IPS-NIHi7 (cell line): ENCODE measurements at regions not wholly inside any gene's neighbourhood (a gene's known extent, or its start where the extent isn't known, plus 50 kb on each side); places are given as distances from the start of the nearest gene placed in this dataset.

Experiments
- DNase-seq: peaks from one replicate; pipeline ENCODE4 v3.0.0; 2012; ENCODE audit warnings: mixed read lengths; ENCODE audit errors: extremely low spot score

DNA sequence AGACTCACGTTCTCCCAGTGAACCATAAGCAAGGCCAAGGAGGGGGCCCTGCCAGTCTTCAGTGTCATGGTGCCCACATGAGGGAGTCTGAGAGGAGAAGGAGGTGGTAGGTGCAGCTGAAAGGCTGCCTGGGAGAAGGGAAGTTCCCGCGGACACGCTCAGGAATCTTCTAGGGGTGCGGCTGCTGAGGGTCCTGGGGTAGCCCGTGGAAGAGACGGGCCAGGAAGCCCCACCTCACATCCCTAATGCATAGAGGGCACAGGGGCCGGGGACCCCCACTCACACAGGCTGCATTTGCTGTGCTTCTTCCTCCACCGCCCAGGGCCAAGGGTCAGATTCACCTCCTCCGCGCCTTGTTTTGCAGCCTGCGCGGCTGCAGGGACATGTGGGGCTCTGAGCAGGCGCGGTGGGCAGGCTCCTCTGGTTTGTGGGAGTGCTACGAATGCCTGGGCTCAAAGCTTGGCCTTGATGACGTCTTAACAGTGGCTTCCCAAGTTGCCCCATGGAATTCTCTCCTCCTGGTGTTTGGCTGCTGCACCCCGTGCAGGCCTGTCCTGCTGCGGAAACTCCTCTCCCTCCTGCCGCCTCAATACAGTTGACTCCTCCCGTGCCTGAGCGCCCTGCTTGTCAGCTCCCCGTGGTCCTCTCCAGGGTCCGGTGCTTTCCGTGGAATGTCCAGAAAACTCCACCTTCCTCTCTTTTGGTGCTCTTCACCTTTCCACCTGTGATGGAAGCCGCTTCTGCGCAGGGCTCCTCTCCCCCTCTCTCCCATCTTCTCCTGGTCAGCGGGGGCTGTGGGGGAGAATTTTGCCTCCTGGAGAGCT, 95.7 kb downstream of the VAPA start:
- no peak for DNase-seq

- DNase-seq: no peak
Observed at GRCh38 chr18:10010611-10011015, 96.8 kb downstream of the VAPA start.

DNA sequence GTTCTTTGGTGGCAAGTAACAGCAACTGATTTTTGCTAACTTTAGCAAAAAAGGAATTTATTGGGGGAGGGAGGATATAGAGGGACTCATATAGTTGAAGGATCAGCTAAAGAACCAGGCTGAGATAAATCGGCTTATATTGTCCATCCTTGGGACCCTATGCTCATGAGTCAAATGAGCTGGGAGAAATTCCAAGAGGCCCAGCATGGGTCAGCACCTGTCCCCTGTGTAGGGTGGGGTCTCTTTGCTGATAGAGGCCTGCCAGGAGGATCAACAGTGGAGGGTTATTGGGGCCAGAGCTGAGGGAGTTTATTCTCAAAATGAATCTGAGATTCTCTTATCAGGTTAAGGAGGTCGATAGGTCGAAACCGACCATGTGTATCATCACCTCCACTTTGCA, 97.2 kb downstream of the VAPA start:
- no peak for DNase-seq

- no peak for DNase-seq
Observed at GRCh38 chr18:10011751-10012150, 97.9 kb downstream of the VAPA start.

DNA sequence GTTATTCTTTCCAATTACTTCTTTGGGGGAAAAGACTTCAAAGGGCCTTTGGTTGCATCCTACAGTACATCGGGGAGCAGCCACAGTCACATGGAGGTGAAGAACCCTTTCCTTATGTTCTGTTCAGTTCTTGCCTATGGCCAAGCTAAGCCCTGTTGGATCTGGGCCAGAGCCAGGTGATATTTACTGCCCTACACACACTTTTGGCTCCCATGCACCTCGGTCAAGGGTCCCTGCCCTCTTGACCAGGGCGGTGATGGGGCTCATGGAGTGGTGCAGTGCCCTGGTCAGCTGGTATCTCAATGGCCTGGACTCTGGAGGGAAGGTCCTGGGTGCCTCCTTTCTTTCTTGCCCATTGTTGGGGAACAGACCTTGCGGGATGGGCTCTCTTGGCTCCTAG, 98.7 kb downstream of the VAPA start:
- no peak for DNase-seq

GRCh38 chr18:10013621-10014543, 100.1 kb downstream of the VAPA start:
- DNase-seq: no peak

DNA sequence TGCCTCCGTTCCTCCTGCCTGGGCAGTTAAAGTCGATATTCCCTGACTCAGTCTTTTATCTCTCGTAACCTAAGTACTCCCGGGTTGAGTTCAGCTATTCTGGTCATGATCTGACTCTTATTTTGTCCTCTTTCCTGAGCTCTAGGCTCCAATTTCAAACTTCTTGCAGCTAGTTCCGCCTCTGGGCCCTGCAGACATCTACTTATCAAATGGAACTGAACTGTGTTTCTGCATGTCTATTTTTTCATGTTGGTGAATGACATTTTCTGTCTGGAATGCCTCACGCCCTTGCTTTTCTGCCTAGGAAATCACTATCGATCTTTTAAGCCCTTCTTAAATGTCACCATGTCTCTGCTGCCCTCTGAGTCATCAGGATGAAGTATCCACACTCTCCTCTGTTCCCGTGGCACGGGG, 101.5 kb downstream of the VAPA start:
- no peak for DNase-seq

GRCh38 chr18:10015941-10016819, 102.4 kb downstream of the VAPA start:
- DNase-seq: peak; percentile 37

GRCh38 chr18:10017043-10017442, 103.2 kb downstream of the VAPA start:
- DNase-seq: no peak

DNA sequence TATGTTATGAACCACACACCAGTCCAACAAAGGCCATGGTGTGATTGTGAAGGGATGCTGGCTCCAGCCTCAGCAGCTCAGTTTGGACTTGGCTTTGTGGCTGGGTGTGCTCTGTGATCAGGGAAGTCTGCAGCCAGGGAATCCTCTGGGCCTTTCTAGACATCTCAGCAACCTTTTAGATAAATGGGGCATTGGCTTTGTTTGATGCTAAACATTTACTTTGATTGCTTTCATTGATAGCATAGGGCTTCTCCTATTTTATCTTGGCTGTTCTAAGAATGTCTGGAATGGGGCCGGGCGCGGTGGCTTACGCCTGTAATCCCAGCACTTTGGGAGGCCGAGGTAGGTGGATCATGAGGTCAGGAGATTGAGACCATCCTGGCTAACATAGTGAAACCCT, 104.5 kb downstream of the VAPA start:
- DNase-seq: no peak

DNA sequence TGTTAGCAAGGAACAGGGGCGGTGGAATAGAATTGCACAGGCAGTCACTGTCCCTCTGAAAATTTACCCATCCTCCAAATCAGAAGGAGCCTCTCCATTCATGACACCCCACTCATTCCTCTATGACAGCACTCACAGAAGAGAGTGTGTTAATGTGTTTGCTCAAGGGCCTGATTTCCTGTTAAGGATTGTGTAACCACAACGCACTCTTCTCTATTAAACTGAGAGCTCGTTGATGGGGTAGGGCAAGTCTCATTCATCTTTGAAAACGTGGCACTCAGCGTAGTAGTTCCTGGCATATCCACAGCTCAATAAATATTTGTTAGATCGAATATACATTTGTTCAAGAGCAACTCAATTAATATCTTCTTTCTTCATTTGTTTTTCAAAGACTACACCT, 106.4 kb downstream of the VAPA start:
- no peak for DNase-seq

GRCh38 chr18:10022365-10022764, 108.5 kb downstream of the VAPA start:
- DNase-seq: no peak

DNA sequence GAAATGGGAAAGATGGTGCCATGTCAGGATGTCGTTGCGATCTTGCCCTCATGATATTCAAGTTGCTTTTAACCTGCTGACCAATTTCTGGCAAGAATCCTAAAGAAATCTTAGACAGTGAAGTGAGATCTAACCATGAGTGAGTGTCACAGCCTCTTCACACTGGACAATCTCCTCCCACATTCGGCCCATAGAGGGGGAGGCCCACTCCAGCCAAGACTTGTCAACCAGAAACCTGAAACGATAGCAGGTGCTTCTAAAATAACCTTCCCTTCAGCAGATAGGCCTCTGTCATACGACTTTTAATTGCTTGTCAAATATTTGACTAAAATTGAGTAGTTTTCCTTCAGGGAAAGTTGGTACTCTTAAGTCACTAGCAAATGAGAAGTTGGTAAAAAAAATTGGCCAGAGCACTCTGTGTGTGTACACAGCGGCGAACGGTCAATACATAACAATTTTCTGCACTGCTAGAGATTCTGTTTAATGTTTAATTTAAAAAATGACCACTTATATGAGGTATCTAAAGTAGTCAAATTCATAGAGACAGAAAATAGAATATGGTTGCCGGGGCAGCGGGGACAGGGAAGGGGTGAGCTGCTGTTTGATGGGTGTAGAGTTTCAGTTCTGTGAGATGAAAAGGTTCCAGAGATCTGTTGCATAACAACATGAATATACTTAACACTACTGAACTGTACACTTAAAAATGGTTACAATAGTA, 110.2 kb downstream of the VAPA start:
- no peak for DNase-seq

GRCh38 chr18:10025711-10026670, 112.2 kb downstream of the VAPA start:
- DNase-seq: no peak

DNA sequence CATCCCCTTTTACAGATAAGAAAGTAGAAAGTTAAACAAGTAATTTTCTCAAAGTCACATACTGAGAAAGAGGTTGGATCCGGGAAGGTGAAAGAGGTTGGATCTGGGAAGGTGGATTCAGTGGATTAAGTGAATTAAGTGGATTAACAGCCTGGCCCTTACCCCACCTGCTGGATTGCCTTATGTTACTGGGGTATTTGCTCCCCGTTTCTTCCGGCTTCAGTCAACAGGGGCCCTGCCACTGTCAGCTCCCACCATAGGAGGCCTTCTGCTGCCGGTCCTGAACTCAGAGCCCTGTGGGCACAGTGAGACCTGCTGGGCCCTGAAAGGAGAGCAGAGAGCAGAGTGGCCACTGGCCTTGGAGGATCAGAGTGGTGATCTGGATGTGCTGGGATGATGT, 113.2 kb downstream of the VAPA start:
- no peak for DNase-seq

DNA sequence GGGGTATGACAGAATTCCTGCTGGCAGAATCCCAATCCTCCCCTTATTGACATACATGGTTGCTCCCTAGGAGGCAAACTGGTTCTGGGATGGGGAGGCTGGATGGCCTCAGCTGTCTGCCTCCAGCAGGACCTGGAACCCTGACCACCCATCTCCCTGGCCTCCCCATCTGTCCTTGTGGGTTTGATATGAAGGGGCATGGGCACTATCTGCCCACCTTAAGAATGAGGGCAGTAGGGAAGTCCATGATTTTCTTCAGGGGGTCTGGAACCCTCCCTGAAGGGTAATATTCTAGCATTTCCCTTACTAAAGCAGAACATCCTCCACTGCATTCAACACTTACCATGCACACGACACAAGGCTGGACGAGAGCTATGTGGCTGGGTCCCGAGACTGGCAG, 113.6 kb downstream of the VAPA start:
- DNase-seq: no peak

DNA sequence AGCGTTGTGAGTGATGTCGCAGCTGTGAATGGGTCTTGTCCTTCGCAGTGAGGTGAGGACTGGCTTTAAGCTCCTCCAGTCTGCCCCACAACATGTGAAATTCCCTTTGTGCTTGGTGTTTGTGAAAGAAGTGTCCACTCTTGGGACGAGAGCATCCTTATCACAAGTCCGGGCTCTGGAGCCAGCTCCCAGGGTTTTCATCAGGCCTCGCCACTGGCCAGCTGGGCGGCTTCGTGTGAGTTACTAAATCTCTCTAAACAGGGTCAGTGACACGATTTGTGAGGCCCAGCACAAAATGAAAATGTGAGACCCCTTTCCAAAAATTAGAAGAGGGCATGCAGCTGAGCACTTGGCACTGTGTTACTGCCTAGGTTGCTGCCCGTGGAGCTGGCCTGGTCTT, 115.9 kb downstream of the VAPA start:
- DNase-seq: no peak

DNA sequence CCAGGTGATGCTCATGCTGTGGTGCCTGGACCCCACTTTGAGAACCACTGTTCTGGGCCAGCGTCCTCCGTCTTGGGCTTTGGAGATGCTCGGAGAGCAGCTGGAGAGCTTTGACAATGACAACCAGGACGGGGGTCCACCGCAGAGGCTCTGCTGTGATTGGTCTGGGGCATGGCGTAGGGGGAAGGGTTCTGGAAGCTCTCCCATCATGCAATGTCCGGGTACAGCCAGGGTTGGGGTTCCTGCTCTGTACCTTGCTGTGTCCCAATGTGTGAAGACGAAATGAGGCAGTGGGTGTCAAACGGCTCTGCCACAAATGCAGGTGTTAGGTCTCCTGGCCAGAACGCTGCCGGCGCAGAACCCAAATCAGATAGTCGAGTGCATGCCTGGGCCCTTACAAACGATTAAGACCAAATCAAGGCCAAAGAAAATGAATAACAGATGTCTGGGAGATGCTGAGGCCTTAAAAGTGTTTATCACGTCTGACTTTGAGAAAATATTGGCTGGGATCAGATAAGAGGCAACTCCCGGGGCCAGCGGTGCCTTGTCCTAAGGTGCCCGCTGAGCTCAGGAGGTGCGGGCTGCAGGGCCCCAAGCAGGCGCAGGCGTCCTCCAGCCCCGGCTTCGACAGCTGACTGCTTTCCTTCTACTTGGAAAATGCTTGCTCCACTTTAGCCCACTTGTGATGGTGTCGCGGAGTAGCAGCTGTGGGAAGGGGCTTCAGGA, 117.2 kb downstream of the VAPA start:
- DNase-seq: no peak

DNA sequence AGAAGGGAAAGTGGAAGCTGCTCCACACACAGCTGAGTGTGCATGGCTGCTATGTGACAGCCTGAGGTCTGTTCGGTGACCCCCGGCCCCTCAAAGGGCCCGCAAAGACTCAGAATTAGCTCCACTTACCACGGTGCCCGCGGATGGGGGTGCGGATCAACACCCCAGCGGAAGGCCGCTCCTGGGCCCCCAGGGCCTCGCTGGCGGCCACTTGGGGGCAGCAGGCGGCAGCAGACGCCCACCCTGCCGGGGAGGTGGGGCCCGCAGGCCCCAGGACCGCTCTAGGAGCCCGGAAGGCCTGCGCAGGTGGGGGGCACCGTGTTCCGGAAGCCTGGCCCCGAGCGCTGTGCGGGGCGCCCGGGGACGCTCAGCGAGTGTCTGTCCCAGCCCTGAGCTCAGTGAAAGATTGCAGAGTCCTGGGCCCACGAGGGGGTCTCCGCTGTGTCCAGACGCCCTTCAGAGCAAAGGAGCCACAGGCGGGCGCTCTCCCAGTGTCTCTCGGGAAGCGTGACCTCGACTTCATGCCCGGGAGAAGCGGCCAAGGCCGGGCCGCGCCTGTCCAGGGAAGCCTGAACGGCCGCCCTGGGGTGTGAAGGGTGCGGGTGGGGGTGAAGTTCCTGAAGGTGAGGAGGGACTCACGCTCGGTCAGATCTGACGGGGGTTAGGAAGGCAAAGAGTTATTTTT, 118.7 kb downstream of the VAPA start:
- peak; percentile 88 for DNase-seq
